ENCODE measurements at regions not wholly inside any gene's neighbourhood (a gene's known extent, or its start where the extent isn't known, plus 50 kb on each side); places are given as distances from the start of the nearest gene placed in this dataset.

- intact Hi-C loops (cut with micrococcal nuclease), result no loop called here
- FAIRE-seq (no peak), DNase-seq (ENCODE audit: low read depth, low spot score) (no peak)
- POLR2A ChIA-PET, result no interaction called here
- no peak overlapping the region for H3K27ac ChIP-seq (ENCODE audit: insufficient read depth, low read depth, low read length)
- TF ChIP-seq FOS (IDR thresholded peaks at IDR 0.05; ENCODE audit: borderline replicate concordance, insufficient read depth, low read length), result no peak
- TF ChIP-seq GATA2 (IDR thresholded peaks at IDR 0.05; ENCODE audit: insufficient read depth, insufficient read length, low read depth, low read length), result no peak
- TF ChIP-seq MYC (IDR thresholded peaks at IDR 0.05; ENCODE audit: low read depth, low read length), result no peak
- TF ChIP-seq, protein P1, sequence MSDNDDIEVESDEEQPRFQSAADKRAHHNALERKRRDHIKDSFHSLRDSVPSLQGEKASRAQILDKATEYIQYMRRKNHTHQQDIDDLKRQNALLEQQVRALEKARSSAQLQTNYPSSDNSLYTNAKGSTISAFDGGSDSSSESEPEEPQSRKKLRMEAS (IDR thresholded peaks at IDR 0.05; ENCODE audit: insufficient read depth, insufficient read length), result no peak
- no peak for TF ChIP-seq CTCF (IDR thresholded peaks at IDR 0.05; ENCODE audit: extremely low read depth in 1 of 2, insufficient read depth in 1 of 2, low read depth in 1 of 2, low read length in 2 of 2)
- no peak for TF ChIP-seq EZH2 (IDR thresholded peaks at IDR 0.05; ENCODE audit: borderline replicate concordance, low read depth, low read length, severe bottlenecking)
- TF ChIP-seq POLR2AphosphoS5 (IDR thresholded peaks at IDR 0.05; ENCODE audit: insufficient read depth, low read depth, low read length), result no peak
- no peak for TF ChIP-seq POLR2A (IDR thresholded peaks at IDR 0.05; ENCODE audit: low read depth, low read length)
- TF ChIP-seq JUN (IDR thresholded peaks at IDR 0.05; ENCODE audit: borderline replicate concordance, insufficient read depth, insufficient read length, low read depth), result no peak
- no peaks in the 10 kb centered on the region for H3K9me1 ChIP-seq (replicated peaks; ENCODE audit: control insufficient read depth, extremely low read depth, insufficient read depth, low read length)
- H3K79me2 ChIP-seq (ENCODE audit: control insufficient read depth, insufficient read depth, low read length), result no peaks in the 10 kb centered on the region
- H3K9me3 ChIP-seq (replicated peaks; ENCODE audit: control insufficient read depth, insufficient read depth, low read length), result no peaks in the 10 kb centered on the region
- H3K36me3 ChIP-seq (ENCODE audit: control insufficient read depth in 2 of 2, extremely low read depth in 1 of 2, insufficient read depth in 2 of 2, low read length in 2 of 2), result no peaks in the 10 kb centered on the region
- BruUV-seq (replicated peaks), result no TSS peak
- no peak overlapping the region for H3K4me2 ChIP-seq (ENCODE audit: insufficient read depth, low read length)
- no peaks in the 10 kb centered on the region for H3K4me1 ChIP-seq (ENCODE audit: control insufficient read depth, extremely low read depth, insufficient read depth, low read length)
- H3K27me3 ChIP-seq (ENCODE audit: control insufficient read depth in 2 of 2, insufficient read depth in 2 of 2, low read length in 2 of 2), result no peaks in the 10 kb centered on the region
- H3K9ac ChIP-seq (replicated peaks; ENCODE audit: extremely low read depth, insufficient read depth, low read length), result no peak overlapping the region
- dilution Hi-C loops (cut with MboI; ENCODE audit: extremely low pct_ligation_motif_present, low sequenced_read_pairs), result no loop called here
- H2AFZ ChIP-seq (ENCODE audit: low read depth, low read length), result no peak overlapping the region
- no peak overlapping the region for H3K4me3 ChIP-seq (replicated peaks in 1 of 3; ENCODE audit: insufficient read depth in 1 of 3, low read depth in 1 of 3, low read length in 3 of 3)
- no peaks in the 10 kb centered on the region for H4K20me1 ChIP-seq (replicated peaks; ENCODE audit: control insufficient read depth, extremely low read depth, insufficient read depth, low read length)
- CTCF ChIA-PET, result interaction anchor here (0.6 kb wide), 1 partner anchor 39 kb away, joined by 5 read pairs; no protein-coding TSS in a partner anchor
Measured at GRCh38 chr5:117488976-117489500, 914.4 kb upstream of the SEMA6A start.
